Left lung (tissue), 4 donors: ENCODE measurements at regions not wholly inside any gene's neighbourhood (a gene's known extent, or its start where the extent isn't known, plus 50 kb on each side); places are given as distances from the start of the nearest gene placed in this dataset.

Experiments used
- ATAC-seq: fragments of 200-7000 bp; cut with Tn5 transposase; one replicate; pipeline ENCODE4 v1.9.1; 2020; ENCODE audit warnings: moderate library complexity
- DNase-seq, 4 donors: peaks; one replicate each; pipeline ENCODE4 v3.0.0-alpha.2; 2013 to 2020
- H3K27ac ChIP-seq, 2 donors: fragments of 200-600 bp; sonication (generic) in 1 of 2; one replicate each; pipeline versions ENCODE4 v1.5.0 to v1.8.0; 2020 to 2021
- H3K27me3 ChIP-seq, 2 donors: fragments of 200-600 bp; sonication (generic) in 1 of 2; one replicate each; pipeline versions ENCODE4 v1.5.0 to v1.8.0; 2020 to 2021
- H3K36me3 ChIP-seq, 2 donors: fragments of 200-600 bp; sonication (generic) in 1 of 2; one replicate each; pipeline versions ENCODE4 v1.5.0 to v1.8.0; 2020 to 2021
- H3K4me1 ChIP-seq, 2 donors: fragments of 200-600 bp; one replicate each; pipeline ENCODE4 v1.8.0; 2021
- H3K4me3 ChIP-seq, 2 donors: fragments of 200-600 bp; sonication (generic) in 1 of 2; one replicate each; pipeline versions ENCODE4 v1.5.0 to v1.8.0; 2020 to 2021; ENCODE audit warnings: mild to moderate bottlenecking in 1 of 2
- H3K9me3 ChIP-seq, 2 donors: fragments of 200-600 bp; sonication (generic) in 1 of 2; one replicate each; pipeline versions ENCODE4 v1.5.0 to v1.8.0; 2020 to 2021
- CTCF ChIP-seq, 2 donors: fragments of 200-600 bp; sonication (generic) in 1 of 2; IDR thresholded peaks; one replicate each; pipeline versions ENCODE4 v1.5.0 to v1.8.0; 2021; ENCODE audit warnings: antibody characterized with exemption in 2 of 2
- intact Hi-C, 2 donors: fragments of 100-400 bp; cut with DNase I; formaldehyde crosslinking; loops; one replicate each; pipeline versions ENCODE4 v1.11.2 to v1.14.2; 2022
- donor health status: DM: no; HTN: yes; CAD: no.
- donor health status: DM: no; HTN: no; CAD: no.

GRCh38 chr2:120968307-120969015 is 232.8 kb downstream of the GLI2 start:
- H3K36me3 ChIP-seq = no peaks in the 10 kb centered on the region
- DNase-seq (peak in 1 of 4 donors; percentile 75), ATAC-seq (no peak)
- TF ChIP-seq CTCF (IDR thresholded peaks at IDR 0.05) = no peak
- H3K4me3 ChIP-seq = no peak overlapping the region
- intact Hi-C loops = no loop called here
- peaks cover 0 to 12% of the 10 kb centered on the region in 2 donors for H3K27me3 ChIP-seq
- H3K27ac ChIP-seq = no peak overlapping the region
- no peaks in the 10 kb centered on the region for H3K4me1 ChIP-seq
- H3K9me3 ChIP-seq = no peaks in the 10 kb centered on the region

- H3K27ac ChIP-seq = no peak overlapping the region
- TF ChIP-seq CTCF (IDR thresholded peaks at IDR 0.05) = no peak
- intact Hi-C loops = no loop called here
- no peaks in the 10 kb centered on the region for H3K4me1 ChIP-seq
- H3K9me3 ChIP-seq = no peaks in the 10 kb centered on the region
- H3K27me3 ChIP-seq = peaks cover 0 to 4% of the 10 kb centered on the region in 2 donors
- ATAC-seq (no peak), DNase-seq (peak in 1 of 4 donors; percentile 42)
- no peaks in the 10 kb centered on the region for H3K36me3 ChIP-seq
- H3K4me3 ChIP-seq = no peak overlapping the region
Observed at GRCh38 chr2:120969613-120970355, 234.1 kb downstream of the GLI2 start.

- intact Hi-C loops = no loop called here
- Histone ChIP-seq H3K27me3 (no peaks in the 10 kb centered on the region), H3K4me3 (no peak overlapping the region), H3K27ac (no peak overlapping the region), H3K9me3 (no peaks in the 10 kb centered on the region), H3K4me1 (no peaks in the 10 kb centered on the region), H3K36me3 (no peaks in the 10 kb centered on the region)
- peak in 1 of 4 donors; percentile 82 for DNase-seq
- TF ChIP-seq CTCF (IDR thresholded peaks at IDR 0.05) = no peak
- ATAC-seq = no peak
Observed at GRCh38 chr2:120971866-120972265, 236.2 kb downstream of the GLI2 start.

- H3K4me1 ChIP-seq = no peaks in the 10 kb centered on the region
- intact Hi-C loops = no loop called here
- DNase-seq = peak in 1 of 4 donors; percentile 44
- no peak overlapping the region for H3K4me3 ChIP-seq
- no peaks in the 10 kb centered on the region for H3K9me3 ChIP-seq
- TF ChIP-seq CTCF (IDR thresholded peaks at IDR 0.05) = no peak
- H3K27ac ChIP-seq = no peak overlapping the region
- peak; percentile 54 for ATAC-seq
- H3K36me3 ChIP-seq = no peaks in the 10 kb centered on the region
- H3K27me3 ChIP-seq = no peaks in the 10 kb centered on the region
Observed at GRCh38 chr2:120972286-120972685, 236.6 kb downstream of the GLI2 start.

- H3K27ac ChIP-seq = no peak overlapping the region
- H3K4me3 ChIP-seq = no peak overlapping the region
- intact Hi-C loops = no loop called here
- no peaks in the 10 kb centered on the region for H3K4me1 ChIP-seq
- no peak for ATAC-seq
- H3K9me3 ChIP-seq = no peaks in the 10 kb centered on the region
- no peaks in the 10 kb centered on the region for H3K36me3 ChIP-seq
- TF ChIP-seq CTCF (IDR thresholded peaks at IDR 0.05) = no peak
- H3K27me3 ChIP-seq = no peaks in the 10 kb centered on the region
- DNase-seq = peak in 1 of 4 donors; percentile 64
Observed at GRCh38 chr2:120973196-120973595, 237.5 kb downstream of the GLI2 start.
